ACC112 (cell line): ENCODE measurements at regions not wholly inside any gene's neighbourhood (a gene's known extent, or its start where the extent isn't known, plus 50 kb on each side); places are given as distances from the start of the nearest gene placed in this dataset.
A peak's percentile ranks its signal among the peaks of the same experiment; 100 is the strongest.

Experiments
- H2AFZ ChIP-seq: fragments of 200-600 bp; sonication (generic); one replicate; pipeline ENCODE4 v1.6.0; 2017; ENCODE audit warnings: antibody characterized with exemption, low read length; ENCODE audit not compliant: unreplicated experiment
- H3K27ac ChIP-seq: fragments of 200-600 bp; sonication (generic); 2 replicates; pipeline ENCODE4 v1.5.1; 2014; ENCODE audit warnings: low read depth, mild to moderate bottlenecking, antibody characterized with exemption, low read length, moderate library complexity
- H3K27me3 ChIP-seq: fragments of 200-600 bp; sonication (generic); 2 replicates; pipeline ENCODE4 v1.6.1; 2014; ENCODE audit warnings: mild to moderate bottlenecking, antibody characterized with exemption, low read length, moderate library complexity, mixed read lengths; ENCODE audit not compliant: insufficient read depth
- H3K36me3 ChIP-seq: fragments of 200-600 bp; sonication (generic); 2 replicates; pipeline ENCODE4 v1.6.1; 2016; ENCODE audit warnings: mild to moderate bottlenecking, antibody characterized with exemption, low read length, moderate library complexity, mixed read lengths; ENCODE audit not compliant: insufficient read depth
- H3K4me1 ChIP-seq: fragments of 200-600 bp; sonication (generic); one replicate; pipeline ENCODE4 v1.6.1; 2016; ENCODE audit warnings: low read length, mixed read lengths; ENCODE audit not compliant: insufficient read depth, unreplicated experiment, control insufficient read depth
- H3K4me3 ChIP-seq: fragments of 200-600 bp; sonication (generic); 2 replicates; pipeline ENCODE4 v1.5.1; 2014; ENCODE audit warnings: mild to moderate bottlenecking, low read depth, low read length
- H3K79me2 ChIP-seq: fragments of 200-600 bp; sonication (generic); one replicate; pipeline ENCODE4 v1.6.0; 2016; ENCODE audit warnings: low read length; ENCODE audit not compliant: control insufficient read depth, unreplicated experiment, insufficient read depth

- no peak overlapping the region for H2AFZ ChIP-seq
- no peaks in the 10 kb centered on the region for H3K36me3 ChIP-seq
- no peaks in the 10 kb centered on the region for H3K4me1 ChIP-seq
- H3K27me3 ChIP-seq: peaks cover 23% of the 10 kb centered on the region
- no peak overlapping the region for H3K27ac ChIP-seq
- H3K79me2 ChIP-seq: no peaks in the 10 kb centered on the region
- no peak overlapping the region for H3K4me3 ChIP-seq
Measured at GRCh38 chr2:8588831-8589191, 93.0 kb upstream of the ID2 start.

- no peak overlapping the region for H3K27ac ChIP-seq
- no peak overlapping the region for H2AFZ ChIP-seq
- no peaks in the 10 kb centered on the region for H3K4me1 ChIP-seq
- no peak overlapping the region for H3K4me3 ChIP-seq
- peaks cover 23% of the 10 kb centered on the region for H3K27me3 ChIP-seq
- no peaks in the 10 kb centered on the region for H3K79me2 ChIP-seq
- no peaks in the 10 kb centered on the region for H3K36me3 ChIP-seq
Measured at GRCh38 chr2:8589721-8590120, 92.1 kb upstream of the ID2 start.

DNA sequence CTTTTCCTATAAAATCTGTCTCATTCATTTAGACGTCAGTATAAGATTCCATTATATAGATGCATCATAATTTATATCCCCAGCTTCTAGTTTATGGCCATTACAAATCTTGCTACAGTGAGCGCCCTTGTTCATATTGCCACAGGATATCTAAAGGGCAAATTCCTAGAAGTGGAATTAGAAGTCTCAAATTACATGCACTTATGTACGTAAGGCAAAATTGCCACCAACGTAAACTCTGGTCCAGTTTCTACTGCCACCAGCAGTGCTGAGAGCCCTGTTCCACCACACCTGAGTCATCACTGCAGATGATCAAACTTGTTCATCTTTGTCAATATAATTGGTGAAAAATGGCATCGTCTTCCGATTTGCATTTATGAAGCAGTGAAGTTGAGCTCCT, 90.9 kb upstream of the ID2 start:
- Histone ChIP-seq H3K27me3 (peaks cover 23% of the 10 kb centered on the region), H3K79me2 (no peaks in the 10 kb centered on the region), H3K4me3 (no peak overlapping the region), H2AFZ (no peak overlapping the region), H3K27ac (no peak overlapping the region), H3K4me1 (no peaks in the 10 kb centered on the region), H3K36me3 (no peaks in the 10 kb centered on the region)

DNA sequence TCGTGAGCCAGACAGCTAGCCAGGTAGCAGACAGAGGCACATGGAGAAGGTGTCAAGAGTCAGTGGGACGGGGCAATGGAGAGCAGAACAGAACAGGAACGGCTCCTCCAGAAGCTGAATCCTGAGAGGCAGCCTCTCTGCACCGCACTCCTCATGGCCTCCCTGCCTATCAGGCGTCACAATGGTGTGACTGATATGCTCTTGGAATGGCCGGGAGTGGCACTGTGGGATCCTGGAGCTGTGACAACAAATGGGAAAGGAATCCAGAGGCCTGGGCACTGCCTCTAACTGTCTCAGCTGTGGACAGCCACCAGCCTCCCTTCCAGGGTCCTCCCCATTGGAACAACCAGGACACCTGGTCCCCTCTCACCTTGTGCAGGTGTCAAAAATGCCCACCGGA, 89.1 kb upstream of the ID2 start:
- H2AFZ ChIP-seq: no peak overlapping the region
- H3K27me3 ChIP-seq: 0 out of 2 replicates have a peak, but pooled peaks cover 8% of the 10 kb centered on the region

GRCh38 chr2:8593243-8593642, 88.6 kb upstream of the ID2 start:
- peaks cover 6% of the 10 kb centered on the region for H3K4me1 ChIP-seq
- H3K4me3 ChIP-seq: no peak overlapping the region
- H3K36me3 ChIP-seq: no peaks in the 10 kb centered on the region
- H3K27ac ChIP-seq: no peak overlapping the region
- no peaks in the 10 kb centered on the region for H3K79me2 ChIP-seq
- no peak overlapping the region for H2AFZ ChIP-seq
- H3K27me3 ChIP-seq: 0 out of 2 replicates have a peak, but pooled peaks cover 5% of the 10 kb centered on the region

More for the DNA sequence above, 89.1 kb upstream of the ID2 start:
- Histone ChIP-seq H3K4me3 (no peak overlapping the region), H3K79me2 (no peaks in the 10 kb centered on the region), H3K27ac (no peak overlapping the region), H3K36me3 (no peaks in the 10 kb centered on the region), H3K4me1 (peaks cover 2% of the 10 kb centered on the region)

- Histone ChIP-seq H3K27ac (no peak overlapping the region), H3K79me2 (no peaks in the 10 kb centered on the region), H3K36me3 (no peaks in the 10 kb centered on the region), H3K4me3 (no peak overlapping the region), H2AFZ (no peak overlapping the region), H3K27me3 (no peaks in the 10 kb centered on the region), H3K4me1 (peaks cover 6% of the 10 kb centered on the region)
Measured at GRCh38 chr2:8594731-8595427, 87.0 kb upstream of the ID2 start.

GRCh38 chr2:8595428-8595805, 86.4 kb upstream of the ID2 start:
- Histone ChIP-seq H3K36me3 (no peaks in the 10 kb centered on the region), H2AFZ (no peak overlapping the region), H3K79me2 (no peaks in the 10 kb centered on the region)

GRCh38 chr2:8595811-8596600, 85.8 kb upstream of the ID2 start:
- Histone ChIP-seq H3K4me1 (peaks cover 6% of the 10 kb centered on the region), H3K79me2 (no peaks in the 10 kb centered on the region), H3K36me3 (no peaks in the 10 kb centered on the region), H2AFZ (no peak overlapping the region), H3K27me3 (no peaks in the 10 kb centered on the region), H3K27ac (no peak overlapping the region), H3K4me3 (no peak overlapping the region)

More at GRCh38 chr2:8595428-8595805, 86.4 kb upstream of the ID2 start:
- peaks cover 6% of the 10 kb centered on the region for H3K4me1 ChIP-seq
- H3K27ac ChIP-seq: no peak overlapping the region
- H3K4me3 ChIP-seq: no peak overlapping the region
- no peaks in the 10 kb centered on the region for H3K27me3 ChIP-seq

DNA sequence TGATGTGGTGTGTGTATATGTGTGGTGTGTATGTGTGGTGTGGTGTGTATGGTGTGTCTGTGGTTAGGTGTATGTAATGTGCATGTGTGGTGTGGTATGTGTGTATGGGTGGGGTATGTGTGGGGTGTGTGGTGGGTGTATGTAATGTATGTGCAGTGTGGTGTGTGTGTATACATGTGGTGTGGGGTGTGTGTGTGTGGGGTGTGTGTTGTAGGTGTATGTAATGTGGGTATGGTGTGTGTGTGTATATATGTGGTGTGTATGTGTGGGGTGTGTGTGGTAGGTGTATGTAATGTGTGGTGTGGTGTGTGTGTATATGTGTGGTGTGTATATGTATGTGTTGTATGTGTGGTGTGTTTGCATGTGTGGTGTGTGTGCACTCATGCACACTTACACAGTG, 84.8 kb upstream of the ID2 start:
- no peak overlapping the region for H3K27ac ChIP-seq
- H3K4me1 ChIP-seq: peaks cover 6% of the 10 kb centered on the region
- H3K4me3 ChIP-seq: no peak overlapping the region
- H3K27me3 ChIP-seq: no peaks in the 10 kb centered on the region
- no peaks in the 10 kb centered on the region for H3K36me3 ChIP-seq
- H3K79me2 ChIP-seq: no peaks in the 10 kb centered on the region
- H2AFZ ChIP-seq: no peak overlapping the region

DNA sequence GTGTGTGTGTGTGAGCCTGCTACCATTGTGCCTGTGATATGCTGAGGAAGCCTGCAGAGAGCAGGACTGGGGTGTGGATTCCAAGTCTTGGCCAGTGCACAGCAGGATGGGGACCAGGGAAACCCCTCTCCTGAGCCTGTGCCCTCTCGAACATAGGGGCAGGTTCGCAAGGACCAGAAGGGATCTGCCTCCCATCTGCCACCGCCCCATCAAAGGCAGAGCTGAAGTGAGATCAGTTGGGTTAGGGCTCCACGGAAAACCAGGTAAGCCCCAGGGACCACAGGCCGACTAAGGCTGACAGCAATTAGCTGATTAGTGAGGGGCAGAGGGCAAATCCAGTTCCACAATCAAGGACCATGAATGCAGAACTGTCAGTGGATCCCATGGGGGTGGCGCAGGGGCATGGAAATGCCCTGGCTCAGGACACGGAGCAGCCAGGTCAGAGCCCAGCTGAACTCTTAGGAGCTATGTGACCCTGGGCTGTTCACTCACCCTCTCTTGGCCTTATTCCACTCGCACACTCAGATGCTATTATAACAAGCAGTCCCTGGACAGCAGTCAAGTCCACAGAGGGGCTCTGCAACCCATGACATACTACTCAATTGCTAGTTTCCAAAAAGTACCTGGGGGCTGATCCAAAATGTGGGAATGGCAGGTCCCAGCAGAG, 84.2 kb upstream of the ID2 start:
- H3K27me3 ChIP-seq: no peaks in the 10 kb centered on the region
- peaks cover 6% of the 10 kb centered on the region for H3K4me1 ChIP-seq
- H3K36me3 ChIP-seq: no peaks in the 10 kb centered on the region
- peak overlapping the region; percentile 67 for H3K27ac ChIP-seq
- H2AFZ ChIP-seq: peak overlapping the region; percentile 80
- H3K4me3 ChIP-seq: no peak overlapping the region
- no peaks in the 10 kb centered on the region for H3K79me2 ChIP-seq
